Amniotic epithelial cell (primary cell): ENCODE measurements at regions not wholly inside any gene's neighbourhood (a gene's known extent, or its start where the extent isn't known, plus 50 kb on each side); places are given as distances from the start of the nearest gene placed in this dataset.
"Not testable (repeated sequence)": the region's sequence is repeated elsewhere in the genome, so short reads cannot be mapped to it uniquely, and the experiment has no call there.

Source experiments
- DNase-seq: peaks from one replicate; pipeline ENCODE4 v3.0.0-alpha.2; 2010; ENCODE audit warnings: low read depth

DNA sequence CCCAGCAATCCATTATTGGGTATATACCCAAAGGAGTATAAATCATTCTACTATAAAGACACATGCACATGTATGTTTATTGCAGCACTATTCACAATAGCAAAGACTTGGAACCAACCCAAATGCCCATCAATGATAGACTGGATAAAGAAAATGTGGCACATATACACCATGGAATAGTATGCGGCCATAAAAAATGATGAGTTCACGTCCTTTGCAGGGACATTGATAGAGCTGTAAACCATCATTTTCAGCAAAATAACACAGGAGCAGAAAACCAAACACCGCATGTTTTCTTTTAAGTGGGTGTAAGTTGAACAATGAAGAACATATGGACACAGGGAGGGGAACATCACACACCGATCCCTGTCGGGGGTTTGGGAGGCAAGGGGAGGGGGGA is 56.7 kb downstream of the PALS2 start:
- not testable (repeated sequence) for DNase-seq

DNA sequence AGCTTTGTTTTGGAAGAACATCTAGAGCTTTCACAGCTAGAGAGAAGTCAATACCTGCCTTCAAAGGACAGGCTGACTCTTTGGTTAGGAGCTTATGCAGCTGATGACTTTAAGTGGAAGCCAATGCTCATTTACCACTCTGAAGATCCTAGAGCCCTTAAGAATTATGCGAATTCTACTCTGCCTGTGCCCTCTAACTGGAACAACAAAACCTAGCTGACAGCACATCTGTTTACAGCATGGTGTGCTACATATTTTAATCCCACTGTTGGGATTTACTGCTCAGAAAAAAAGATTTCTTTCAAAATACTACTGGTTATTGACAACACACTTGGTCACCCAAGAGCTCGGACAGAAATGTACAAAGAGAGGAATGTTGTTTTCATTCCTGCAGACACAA is 57.3 kb downstream of the PALS2 start:
- no peak for DNase-seq

DNA sequence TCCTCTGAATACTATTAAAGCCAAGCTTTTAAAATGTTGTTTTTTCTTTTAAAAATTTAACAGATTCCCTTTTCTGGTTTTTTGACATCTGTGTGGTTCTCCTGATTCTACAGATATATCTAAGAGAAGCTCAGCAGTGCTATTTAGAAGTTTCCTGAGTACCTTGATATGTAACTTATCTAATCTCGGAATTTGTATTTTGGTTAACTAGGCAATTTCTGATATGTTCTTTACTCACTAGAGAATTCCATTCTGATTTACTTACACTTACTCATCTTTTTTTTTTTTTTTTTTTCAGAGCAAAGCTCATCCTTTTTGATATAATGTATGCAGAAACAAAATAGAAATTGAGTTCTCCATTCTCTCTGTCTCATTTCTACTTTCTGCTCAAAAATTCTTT is 63.8 kb downstream of the PALS2 start:
- peak; percentile 84 for DNase-seq

DNA sequence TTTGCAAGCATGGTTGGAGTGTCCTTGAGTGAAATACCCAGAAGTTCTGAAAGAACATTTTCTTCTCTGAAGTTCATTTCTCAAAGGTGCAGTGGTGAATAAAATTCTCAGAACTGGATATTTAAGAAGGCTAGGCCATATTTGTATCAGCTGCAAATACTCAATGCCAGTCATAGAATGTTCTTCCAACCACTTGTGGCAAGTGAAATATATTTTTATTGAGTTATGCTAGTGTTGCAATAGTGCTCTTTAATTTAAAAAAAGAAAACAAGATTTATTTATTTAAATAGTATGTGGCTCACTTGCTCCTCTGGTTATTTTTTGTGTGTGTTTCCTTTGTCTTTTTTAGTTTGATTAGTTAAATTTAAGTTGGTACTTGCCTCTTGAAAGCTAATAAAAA is 64.5 kb downstream of the PALS2 start:
- peak; percentile 83 for DNase-seq

- not testable (repeated sequence) for DNase-seq
Measured at GRCh38 chr7:24644567-24644966, 71.3 kb downstream of the PALS2 start.
